AG04450 (cell line): ENCODE measurements at regions not wholly inside any gene's neighbourhood (a gene's known extent, or its start where the extent isn't known, plus 50 kb on each side); places are given as distances from the start of the nearest gene placed in this dataset.
A peak's percentile ranks its signal among the peaks of the same experiment; 100 is the strongest.

Source experiments
- CTCF ChIA-PET: fragments of 300-600, 350-600 bp; formaldehyde crosslinking; extraction: SDS; loops from one replicate; lab custom pipeline; 2022; ENCODE audit warnings: antibody characterized with exemption, inconsistent platforms; lab: Charles Lee
- POLR2A ChIA-PET: fragments of 350-600 bp; formaldehyde crosslinking; extraction: SDS; loops from one replicate; lab custom pipeline; 2021; ENCODE audit warnings: antibody characterized with exemption, inconsistent platforms; lab: Yijun Ruan, JAX
- DNase-seq: peaks from one replicate; pipeline ENCODE4 v3.0.0-alpha.2; 2011; ENCODE audit warnings: low read depth, low spot score
- H3K27ac ChIP-seq: one replicate; pipeline ENCODE4 v1.5.1; 2012; ENCODE audit warnings: low read depth, low read length, control low read depth
- H3K27me3 ChIP-seq: one replicate; pipeline ENCODE4 v1.6.0; 2012; ENCODE audit warnings: low read length; ENCODE audit not compliant: control insufficient read depth, insufficient read depth
- H3K4me3 ChIP-seq: 2 replicates; pipeline ENCODE4 v1.5.1; 2011; ENCODE audit warnings: mild to moderate bottlenecking, low read depth, low read length, control low read depth
- H3K9me3 ChIP-seq: 2 replicates; pipeline ENCODE4 v1.5.1; 2012; ENCODE audit warnings: low read length; ENCODE audit not compliant: control insufficient read depth, insufficient read depth
- CTCF ChIP-seq: IDR thresholded peaks from 2 replicates; pipeline ENCODE4 v1.5.1; 2011; ENCODE audit warnings: low read depth, low read length, control low read depth, inconsistent platforms

DNA sequence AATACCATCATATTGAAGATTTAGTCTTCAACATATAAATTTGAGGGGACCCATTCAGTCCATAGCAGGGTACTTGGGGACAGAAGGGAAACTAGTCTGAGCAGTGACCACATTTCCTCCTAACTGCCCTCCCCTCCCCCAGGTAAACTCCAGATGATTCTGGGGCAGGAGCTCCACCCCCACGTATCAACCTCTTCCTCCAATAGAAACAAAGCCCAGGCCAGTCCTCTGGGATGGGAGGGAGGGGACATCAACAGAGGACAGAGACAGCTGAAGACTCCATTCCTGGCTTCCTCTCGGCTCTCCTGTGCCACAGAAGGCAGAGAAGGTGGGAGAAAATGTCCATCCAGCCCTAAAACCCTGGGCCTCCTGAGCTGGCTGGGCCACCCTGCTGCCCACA lies 85.0 kb upstream of the TOP1 start:
- ChIA-PET POLR2A (no interaction called here), CTCF (interaction anchor here (1.1 to 1.3 kb wide), 2 partner anchors 19 to 202 kb away, joined by 4 to 8 read pairs; no protein-coding TSS in a partner anchor)
- no peak overlapping the region for H3K27ac ChIP-seq
- no peaks in the 10 kb centered on the region for H3K27me3 ChIP-seq
- no peak for TF ChIP-seq CTCF
- DNase-seq: no peak
- H3K9me3 ChIP-seq: no peaks in the 10 kb centered on the region
- no peak overlapping the region for H3K4me3 ChIP-seq

DNA sequence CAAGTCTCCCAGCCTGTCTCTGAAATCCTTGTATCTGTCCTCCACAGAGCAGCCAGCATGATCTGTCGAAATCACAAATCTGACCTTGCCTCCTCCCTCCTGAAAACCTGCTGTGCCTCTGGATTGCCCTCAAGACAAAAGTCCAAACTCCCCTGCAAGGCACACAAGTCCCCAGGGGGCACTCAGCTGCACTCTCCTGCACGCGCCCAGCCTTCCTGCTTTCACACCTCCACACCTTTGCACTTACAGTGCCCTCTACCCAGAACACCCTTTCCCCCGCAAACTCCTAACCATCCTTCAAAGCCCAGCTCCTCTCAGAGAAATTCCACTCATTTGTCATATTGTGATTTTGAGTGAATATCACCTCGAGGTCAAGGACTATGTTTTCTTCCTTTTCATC lies 83.4 kb upstream of the TOP1 start:
- Histone ChIP-seq H3K9me3 (no peaks in the 10 kb centered on the region), H3K4me3 (no peak overlapping the region), H3K27ac (no peak overlapping the region), H3K27me3 (no peaks in the 10 kb centered on the region)
- no peak for TF ChIP-seq CTCF
- ChIA-PET POLR2A (no interaction called here), CTCF (interaction anchor here (0.7 to 2.3 kb wide), 9 partner anchors 12 to 785 kb away, joined by 3 to 30 read pairs (median 3); no protein-coding TSS in a partner anchor)
- DNase-seq: no peak

DNA sequence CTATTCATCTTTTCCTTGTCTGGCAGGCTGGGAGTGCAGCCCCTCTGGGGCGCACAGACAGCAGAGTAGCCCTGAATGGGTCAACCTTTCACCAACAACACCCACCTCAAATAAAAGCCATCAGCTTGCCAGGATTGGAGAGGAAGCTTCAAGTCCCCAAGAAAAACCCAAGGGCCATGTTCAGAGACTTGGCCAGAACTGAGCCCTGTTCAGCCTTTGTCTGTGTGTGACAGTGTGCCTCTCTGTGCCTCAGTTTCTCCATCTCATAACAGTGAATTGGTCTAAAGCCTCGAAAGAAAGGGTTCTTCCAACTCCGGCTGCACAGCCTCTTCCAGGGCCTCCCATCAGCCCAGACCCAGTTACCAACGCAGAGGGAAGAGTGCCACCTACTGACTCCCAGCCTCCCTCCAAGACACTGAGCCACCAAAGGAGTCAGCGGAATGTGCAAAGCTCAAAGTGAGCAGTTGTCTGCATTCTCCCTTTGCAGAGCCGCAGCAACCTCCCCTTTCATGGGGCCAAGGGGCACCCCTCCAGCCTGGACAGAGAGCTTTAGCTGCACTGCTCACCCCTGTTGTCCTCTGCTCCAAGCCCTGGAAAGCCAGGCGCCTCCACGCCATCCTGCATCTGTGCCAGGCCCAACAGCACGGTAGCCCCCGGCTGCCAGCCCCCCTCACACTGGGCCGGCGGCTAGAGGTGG lies 82.7 kb upstream of the TOP1 start:
- no peak for DNase-seq
- peak; percentile 67 for TF ChIP-seq CTCF

GRCh38 chr20:40946451-40946850 lies 82.2 kb upstream of the TOP1 start:
- CTCF ChIA-PET: interaction anchor here (0.5 to 2.3 kb wide), 12 partner anchors 10 to 1117 kb away, joined by 3 to 30 read pairs (median 3); no protein-coding TSS in a partner anchor
- no peaks in the 10 kb centered on the region for H3K27me3 ChIP-seq
- H3K4me3 ChIP-seq: no peak overlapping the region
- no peak for DNase-seq
- no peak overlapping the region for H3K27ac ChIP-seq
- POLR2A ChIA-PET: no interaction called here
- no peaks in the 10 kb centered on the region for H3K9me3 ChIP-seq
- no peak for TF ChIP-seq CTCF

More for the DNA sequence above, 82.7 kb upstream of the TOP1 start:
- CTCF ChIA-PET: interaction anchor here (0.5 to 2.3 kb wide), 15 partner anchors 11 to 1116 kb away, joined by 3 to 30 read pairs (median 3); no protein-coding TSS in a partner anchor
- H3K9me3 ChIP-seq: no peaks in the 10 kb centered on the region
- H3K27me3 ChIP-seq: no peaks in the 10 kb centered on the region
- POLR2A ChIA-PET: no interaction called here
- H3K27ac ChIP-seq: no peak overlapping the region
- H3K4me3 ChIP-seq: no peak overlapping the region
